Suprapubic skin (tissue), 3 donors: ENCODE measurements at regions not wholly inside any gene's neighbourhood (a gene's known extent, or its start where the extent isn't known, plus 50 kb on each side); places are given as distances from the start of the nearest gene placed in this dataset.
"Not testable (repeated sequence)": the region's sequence is repeated elsewhere in the genome, so short reads cannot be mapped to it uniquely, and the experiment has no call there.

ENCODE experiments used
- CTCF ChIP-seq, 2 donors: fragments of 200-600 bp in 1 of 2; fragments of 450-650 bp in 1 of 2; sonication (generic) in 1 of 2; IDR thresholded peaks; one replicate each; pipeline ENCODE4 v1.5.1; 2016 to 2019; ENCODE audit warnings: antibody characterized with exemption in 2 of 2, mild to moderate bottlenecking in 1 of 2, moderate library complexity in 1 of 2
- POLR2A ChIP-seq, 2 donors: fragments of 450-650 bp; IDR thresholded peaks; one replicate each; pipeline ENCODE4 v1.6.1; 2017; ENCODE audit warnings: antibody characterized with exemption in 2 of 2, mild to moderate bottlenecking in 2 of 2, moderate library complexity in 2 of 2

GRCh38 chr20:29323631-29324515 lies 1933.6 kb upstream of the DEFB115 start:
- TF ChIP-seq POLR2A, CTCF (IDR thresholded peaks at IDR 0.05): not testable (repeated sequence)
